ENCODE measurements at regions not wholly inside any gene's neighbourhood (a gene's known extent, or its start where the extent isn't known, plus 50 kb on each side); places are given as distances from the start of the nearest gene placed in this dataset.

- TF ChIP-seq, protein P1, sequence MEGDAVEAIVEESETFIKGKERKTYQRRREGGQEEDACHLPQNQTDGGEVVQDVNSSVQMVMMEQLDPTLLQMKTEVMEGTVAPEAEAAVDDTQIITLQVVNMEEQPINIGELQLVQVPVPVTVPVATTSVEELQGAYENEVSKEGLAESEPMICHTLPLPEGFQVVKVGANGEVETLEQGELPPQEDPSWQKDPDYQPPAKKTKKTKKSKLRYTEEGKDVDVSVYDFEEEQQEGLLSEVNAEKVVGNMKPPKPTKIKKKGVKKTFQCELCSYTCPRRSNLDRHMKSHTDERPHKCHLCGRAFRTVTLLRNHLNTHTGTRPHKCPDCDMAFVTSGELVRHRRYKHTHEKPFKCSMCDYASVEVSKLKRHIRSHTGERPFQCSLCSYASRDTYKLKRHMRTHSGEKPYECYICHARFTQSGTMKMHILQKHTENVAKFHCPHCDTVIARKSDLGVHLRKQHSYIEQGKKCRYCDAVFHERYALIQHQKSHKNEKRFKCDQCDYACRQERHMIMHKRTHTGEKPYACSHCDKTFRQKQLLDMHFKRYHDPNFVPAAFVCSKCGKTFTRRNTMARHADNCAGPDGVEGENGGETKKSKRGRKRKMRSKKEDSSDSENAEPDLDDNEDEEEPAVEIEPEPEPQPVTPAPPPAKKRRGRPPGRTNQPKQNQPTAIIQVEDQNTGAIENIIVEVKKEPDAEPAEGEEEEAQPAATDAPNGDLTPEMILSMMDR (optimal IDR thresholded peaks at IDR 0.05 in 1 of 3, IDR thresholded peaks at IDR 0.05 in 1 of 3, conservative IDR thresholded peaks at IDR 0.05 in 1 of 3; ENCODE audit: extremely low read depth in 1 of 3, insufficient read depth in 2 of 3, low read length in 3 of 3): no peak
- TF ChIP-seq EZH2 (IDR thresholded peaks at IDR 0.05; ENCODE audit: low read length): no peak
These were observed 121.0 kb downstream of the PCDH20 start for GRCh38 chr13:61294467-61295191.
